Upper lobe of left lung (tissue), 4 donors: ENCODE measurements at regions not wholly inside any gene's neighbourhood (a gene's known extent, or its start where the extent isn't known, plus 50 kb on each side); places are given as distances from the start of the nearest gene placed in this dataset.

Source experiments
- CTCF ChIP-seq, 6 experiments: fragments of 450-650 bp in 4 of 6; fragments of 200-600 bp in 2 of 6; sonication (generic) in 2 of 6; IDR thresholded peaks; one replicate each; pipeline ENCODE4 v1.5.1; 2016 to 2019; ENCODE audit warnings: antibody characterized with exemption in 6 of 6
- POLR2A ChIP-seq, 4 donors: fragments of 450-650 bp; IDR thresholded peaks; one replicate each; pipeline ENCODE4 v1.5.1; 2016 to 2017; ENCODE audit warnings: antibody characterized with exemption in 4 of 4, mild to moderate bottlenecking in 2 of 4

- TF ChIP-seq CTCF (IDR thresholded peaks at IDR 0.05) = no peak
- no peak for TF ChIP-seq POLR2A (IDR thresholded peaks at IDR 0.05)
These were observed 92.0 kb upstream of the SCEL start for GRCh38 chr13:77443511-77443910.
